ENCODE measurements at regions not wholly inside any gene's neighbourhood (a gene's known extent, or its start where the extent isn't known, plus 50 kb on each side); places are given as distances from the start of the nearest gene placed in this dataset.

- Mint-ChIP-seq H3K27me3 (ENCODE audit: insufficient read depth) (no peaks in the 10 kb centered on the region), H3K27ac (no peak overlapping the region), H3K4me3 (no peak overlapping the region), H3K4me1 (ENCODE audit: low read depth) (no peaks in the 10 kb centered on the region), H3K9me3 (no peaks in the 10 kb centered on the region), H3K36me3 (ENCODE audit: low read depth) (peaks cover 4% of the 10 kb centered on the region)
- intact Hi-C loops (cut with micrococcal nuclease) = no loop called here
- no peak for DNase-seq (ENCODE audit: low spot score)
These were observed 254.7 kb downstream of the KLF12 start for GRCh38 chr13:73879346-73880015.

GRCh38 chr13:73877399-73877798 is 256.8 kb downstream of the KLF12 start:
- no peaks in the 10 kb centered on the region for H3K9me3 Mint-ChIP-seq
- H3K4me1 Mint-ChIP-seq (ENCODE audit: low read depth) = no peaks in the 10 kb centered on the region
- H3K4me3 Mint-ChIP-seq = no peak overlapping the region
- H3K27ac Mint-ChIP-seq = no peak overlapping the region
- peaks cover 4% of the 10 kb centered on the region for H3K36me3 Mint-ChIP-seq (ENCODE audit: low read depth)
- intact Hi-C loops (cut with micrococcal nuclease) = no loop called here
- H3K27me3 Mint-ChIP-seq (ENCODE audit: insufficient read depth) = no peaks in the 10 kb centered on the region
- no peak for DNase-seq (ENCODE audit: low spot score)

DNA sequence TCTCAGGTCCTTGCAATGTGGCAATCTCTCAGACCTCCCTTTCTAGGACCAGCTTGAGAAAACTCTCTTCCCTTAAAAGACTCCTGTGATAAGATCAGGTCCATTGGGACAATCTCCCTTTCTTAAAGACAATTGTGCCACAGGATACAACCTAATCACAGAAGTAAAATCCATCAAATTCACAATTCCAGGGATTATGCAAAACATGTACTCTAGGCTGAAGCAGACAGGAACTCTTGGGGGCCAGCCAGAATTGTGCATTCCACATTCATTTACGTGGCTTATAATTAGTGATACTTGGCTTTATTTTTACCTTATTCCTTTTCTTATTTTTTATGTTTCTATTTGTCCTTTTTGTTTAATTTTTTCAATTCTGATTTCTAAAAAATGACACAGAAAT is 257.9 kb downstream of the KLF12 start:
- peaks cover 4% of the 10 kb centered on the region for H3K36me3 Mint-ChIP-seq (ENCODE audit: low read depth)
- no peaks in the 10 kb centered on the region for H3K9me3 Mint-ChIP-seq
- H3K4me3 Mint-ChIP-seq = no peak overlapping the region
- no peak for DNase-seq (ENCODE audit: low spot score)
- intact Hi-C loops (cut with micrococcal nuclease) = no loop called here
- H3K27ac Mint-ChIP-seq = no peak overlapping the region
- H3K4me1 Mint-ChIP-seq (ENCODE audit: low read depth) = no peaks in the 10 kb centered on the region
- H3K27me3 Mint-ChIP-seq (ENCODE audit: insufficient read depth) = no peaks in the 10 kb centered on the region

- no peaks in the 10 kb centered on the region for H3K9me3 Mint-ChIP-seq
- intact Hi-C loops (cut with micrococcal nuclease) = no loop called here
- no peaks in the 10 kb centered on the region for H3K4me1 Mint-ChIP-seq (ENCODE audit: low read depth)
- H3K36me3 Mint-ChIP-seq (ENCODE audit: low read depth) = no peaks in the 10 kb centered on the region
- DNase-seq (ENCODE audit: low spot score) = no peak
- no peak overlapping the region for H3K27ac Mint-ChIP-seq
- no peak overlapping the region for H3K4me3 Mint-ChIP-seq
- no peaks in the 10 kb centered on the region for H3K27me3 Mint-ChIP-seq (ENCODE audit: insufficient read depth)
These were observed 260.0 kb downstream of the KLF12 start for GRCh38 chr13:73873940-73874830.

DNA sequence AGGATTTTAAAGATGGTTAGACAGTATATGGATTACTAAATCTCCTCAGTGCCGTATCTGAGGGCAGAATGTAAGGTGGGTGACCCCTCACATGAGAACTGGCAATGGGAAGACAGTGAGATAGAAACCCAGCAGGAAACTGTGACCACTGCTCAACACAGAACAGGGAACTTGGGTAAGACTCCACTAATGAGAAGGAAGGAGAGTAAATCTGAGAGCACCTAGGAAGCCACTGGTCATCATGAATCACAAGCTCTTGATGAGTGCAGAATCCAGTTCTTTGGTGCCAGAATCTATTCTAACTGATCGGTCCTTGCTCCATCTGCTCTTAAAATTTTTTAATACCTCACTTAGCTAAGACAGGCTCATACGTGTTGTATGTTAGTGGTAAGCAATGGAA is 261.8 kb downstream of the KLF12 start:
- H3K4me1 Mint-ChIP-seq (ENCODE audit: low read depth) = no peaks in the 10 kb centered on the region
- intact Hi-C loops (cut with micrococcal nuclease) = no loop called here
- H3K27ac Mint-ChIP-seq = no peak overlapping the region

GRCh38 chr13:73870970-73871935 is 263.0 kb downstream of the KLF12 start:
- H3K4me1 Mint-ChIP-seq (ENCODE audit: low read depth) = no peaks in the 10 kb centered on the region
- H3K4me3 Mint-ChIP-seq = no peak overlapping the region
- H3K27me3 Mint-ChIP-seq (ENCODE audit: insufficient read depth) = no peaks in the 10 kb centered on the region
- no peaks in the 10 kb centered on the region for H3K9me3 Mint-ChIP-seq
- intact Hi-C loops (cut with micrococcal nuclease) = no loop called here
- no peak for DNase-seq (ENCODE audit: low spot score)
- H3K36me3 Mint-ChIP-seq (ENCODE audit: low read depth) = no peaks in the 10 kb centered on the region
- no peak overlapping the region for H3K27ac Mint-ChIP-seq

More for the DNA sequence above, 261.8 kb downstream of the KLF12 start:
- Mint-ChIP-seq H3K36me3 (ENCODE audit: low read depth) (no peaks in the 10 kb centered on the region), H3K27me3 (ENCODE audit: insufficient read depth) (no peaks in the 10 kb centered on the region), H3K9me3 (no peaks in the 10 kb centered on the region), H3K4me3 (no peak overlapping the region)
- DNase-seq (ENCODE audit: low spot score) = no peak

DNA sequence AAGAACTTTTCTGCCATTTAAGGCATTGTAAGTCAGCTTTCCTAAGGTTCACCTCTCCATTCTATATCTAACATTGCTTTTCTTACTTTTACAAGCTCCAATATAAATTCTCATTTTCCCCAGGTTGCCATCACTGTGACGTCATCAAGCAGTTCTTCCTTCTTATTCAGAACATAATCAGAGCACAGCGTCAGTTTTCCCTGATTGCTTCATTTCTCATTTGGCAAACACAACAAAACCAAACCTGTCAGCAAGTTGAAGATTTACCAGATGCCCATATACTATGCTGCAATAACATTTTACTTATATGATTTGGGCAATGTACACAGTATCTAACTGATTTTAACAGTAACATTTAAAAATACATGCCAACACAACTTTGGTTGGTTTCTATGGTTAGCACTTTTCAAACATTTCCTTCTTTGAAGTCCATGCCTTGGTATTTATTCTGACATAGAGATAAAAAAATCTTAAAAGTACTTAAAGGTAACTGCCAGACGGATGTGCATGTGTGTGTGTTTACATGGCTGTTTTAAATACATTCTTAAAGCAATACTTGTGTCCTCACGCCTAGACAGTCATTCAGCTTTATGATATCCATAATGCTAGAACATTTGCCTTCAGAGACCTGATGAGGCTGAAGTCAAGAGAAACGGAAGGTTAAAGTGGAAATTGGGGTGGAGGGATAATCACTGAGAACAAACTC is 264.0 kb downstream of the KLF12 start:
- Mint-ChIP-seq H3K4me1 (ENCODE audit: low read depth) (no peaks in the 10 kb centered on the region), H3K27me3 (ENCODE audit: insufficient read depth) (no peaks in the 10 kb centered on the region), H3K9me3 (no peaks in the 10 kb centered on the region), H3K4me3 (no peak overlapping the region), H3K27ac (no peak overlapping the region), H3K36me3 (ENCODE audit: low read depth) (no peaks in the 10 kb centered on the region)
- intact Hi-C loops (cut with micrococcal nuclease) = no loop called here
- no peak for DNase-seq (ENCODE audit: low spot score)

DNA sequence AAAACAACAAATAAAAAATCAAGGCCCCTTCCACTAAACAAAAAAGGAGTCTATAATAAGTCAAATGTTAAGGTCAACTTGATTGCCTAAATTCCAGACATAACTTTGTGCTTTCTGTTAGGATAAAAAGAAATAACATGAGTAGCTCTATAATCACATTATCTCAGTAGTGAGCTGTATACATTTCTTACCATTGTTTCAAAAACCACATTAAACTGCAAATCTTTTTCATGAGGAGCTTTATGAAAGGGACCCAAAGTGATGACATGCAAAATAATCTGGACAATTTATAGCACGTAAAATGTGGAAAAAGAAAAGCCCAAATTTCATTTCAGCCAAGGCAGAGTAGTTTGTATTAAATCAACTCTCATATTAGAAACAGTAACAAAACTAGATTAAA is 269.2 kb downstream of the KLF12 start:
- no peaks in the 10 kb centered on the region for H3K9me3 Mint-ChIP-seq
- no peak overlapping the region for H3K27ac Mint-ChIP-seq
- no peaks in the 10 kb centered on the region for H3K4me1 Mint-ChIP-seq (ENCODE audit: low read depth)
- no peaks in the 10 kb centered on the region for H3K36me3 Mint-ChIP-seq (ENCODE audit: low read depth)
- no peak for DNase-seq (ENCODE audit: low spot score)
- intact Hi-C loops (cut with micrococcal nuclease) = no loop called here
- H3K4me3 Mint-ChIP-seq = no peak overlapping the region
- H3K27me3 Mint-ChIP-seq (ENCODE audit: insufficient read depth) = no peaks in the 10 kb centered on the region

DNA sequence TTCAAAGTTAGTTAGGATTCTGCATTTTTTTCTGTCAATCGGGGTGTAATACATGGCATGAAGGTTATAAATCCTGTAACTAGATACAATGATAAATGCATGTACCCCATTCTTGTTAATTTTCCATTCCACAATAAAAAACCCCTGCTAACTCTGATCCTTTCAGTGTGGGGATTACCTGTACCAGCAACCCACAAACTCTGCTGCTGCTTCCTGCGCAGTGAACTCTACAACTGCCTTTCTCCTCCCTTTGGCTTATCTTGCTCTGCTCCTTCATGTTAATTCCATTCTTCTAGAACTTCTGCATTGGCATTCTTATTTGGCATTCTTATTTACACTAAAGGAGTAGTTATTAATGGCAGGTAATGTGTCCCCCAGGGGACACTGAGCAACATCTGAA is 273.1 kb downstream of the KLF12 start:
- H3K9me3 Mint-ChIP-seq = no peaks in the 10 kb centered on the region
- intact Hi-C loops (cut with micrococcal nuclease) = no loop called here
- no peak for DNase-seq (ENCODE audit: low spot score)
- H3K36me3 Mint-ChIP-seq (ENCODE audit: low read depth) = no peaks in the 10 kb centered on the region
- H3K4me1 Mint-ChIP-seq (ENCODE audit: low read depth) = no peaks in the 10 kb centered on the region
- no peak overlapping the region for H3K4me3 Mint-ChIP-seq
- no peaks in the 10 kb centered on the region for H3K27me3 Mint-ChIP-seq (ENCODE audit: insufficient read depth)
- H3K27ac Mint-ChIP-seq = no peak overlapping the region

- no peak for DNase-seq (ENCODE audit: low spot score)
- Mint-ChIP-seq H3K27ac (no peak overlapping the region), H3K36me3 (ENCODE audit: low read depth) (no peaks in the 10 kb centered on the region), H3K4me1 (ENCODE audit: low read depth) (no peaks in the 10 kb centered on the region), H3K27me3 (ENCODE audit: insufficient read depth) (no peaks in the 10 kb centered on the region), H3K4me3 (no peak overlapping the region), H3K9me3 (no peaks in the 10 kb centered on the region)
- intact Hi-C loops (cut with micrococcal nuclease) = no loop called here
These were observed 273.7 kb downstream of the KLF12 start for GRCh38 chr13:73860501-73860900.

DNA sequence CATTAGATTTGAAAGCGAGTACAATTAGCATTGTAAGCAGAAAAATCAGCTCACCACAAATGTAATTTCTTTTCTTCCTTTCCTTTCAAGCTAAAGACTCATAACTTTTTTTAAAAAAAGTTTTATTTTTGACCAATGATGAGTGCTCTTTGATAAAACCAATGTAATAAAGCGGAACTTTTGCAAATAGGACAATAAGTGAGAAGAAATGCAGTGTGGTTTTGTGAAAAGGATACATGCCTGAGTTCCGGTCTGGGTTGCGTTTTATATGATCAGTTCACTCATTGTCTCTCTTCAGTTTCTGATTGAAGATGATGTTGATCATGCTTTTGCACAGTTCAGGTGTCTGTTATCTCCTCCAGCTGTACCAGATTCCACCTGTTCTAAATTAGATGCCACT is 274.4 kb downstream of the KLF12 start:
- Mint-ChIP-seq H3K36me3 (ENCODE audit: low read depth) (no peaks in the 10 kb centered on the region), H3K4me1 (ENCODE audit: low read depth) (no peaks in the 10 kb centered on the region), H3K4me3 (no peak overlapping the region), H3K27me3 (ENCODE audit: insufficient read depth) (no peaks in the 10 kb centered on the region), H3K9me3 (no peaks in the 10 kb centered on the region), H3K27ac (no peak overlapping the region)
- no peak for DNase-seq (ENCODE audit: low spot score)
- intact Hi-C loops (cut with micrococcal nuclease) = no loop called here

GRCh38 chr13:73857106-73857505 is 277.1 kb downstream of the KLF12 start:
- intact Hi-C loops (cut with micrococcal nuclease) = no loop called here
- Mint-ChIP-seq H3K27ac (no peak overlapping the region), H3K9me3 (no peaks in the 10 kb centered on the region), H3K4me3 (no peak overlapping the region), H3K27me3 (ENCODE audit: insufficient read depth) (no peaks in the 10 kb centered on the region), H3K4me1 (ENCODE audit: low read depth) (no peaks in the 10 kb centered on the region), H3K36me3 (ENCODE audit: low read depth) (no peaks in the 10 kb centered on the region)
- no peak for DNase-seq (ENCODE audit: low spot score)
